Fibroblast of mammary gland (primary cell): ENCODE measurements at regions not wholly inside any gene's neighbourhood (a gene's known extent, or its start where the extent isn't known, plus 50 kb on each side); places are given as distances from the start of the nearest gene placed in this dataset.

ENCODE experiments used
- DNase-seq: peaks from one replicate; pipeline ENCODE4 v3.0.0-alpha.2; 2010; ENCODE audit warnings: low read depth
- H3K4me3 ChIP-seq: 2 replicates; pipeline ENCODE4 v1.5.1; 2011; ENCODE audit warnings: low read depth, mild to moderate bottlenecking, low read length, moderate library complexity; ENCODE audit not compliant: control insufficient read depth
- CTCF ChIP-seq: conservative IDR thresholded peaks from 2 replicates; pipeline ENCODE4 v1.5.1; 2011; ENCODE audit warnings: low read depth, low read length, inconsistent platforms; ENCODE audit not compliant: control insufficient read depth, insufficient read depth

GRCh38 chr12:94879542-94879941 lies 124.0 kb downstream of the NDUFA12 start:
- H3K4me3 ChIP-seq, result no peak overlapping the region

GRCh38 chr12:94875525-94875924 lies 128.0 kb downstream of the NDUFA12 start:
- DNase-seq, result peak; percentile 19
- peak; percentile 22 for TF ChIP-seq CTCF
- H3K4me3 ChIP-seq, result no peak overlapping the region

More at GRCh38 chr12:94879542-94879941, 124.0 kb downstream of the NDUFA12 start:
- no peak for TF ChIP-seq CTCF
- DNase-seq, result peak; percentile 12

GRCh38 chr12:94874518-94875302 lies 128.8 kb downstream of the NDUFA12 start:
- no peak overlapping the region for H3K4me3 ChIP-seq

GRCh38 chr12:94873734-94874517 lies 129.6 kb downstream of the NDUFA12 start:
- no peak overlapping the region for H3K4me3 ChIP-seq
- no peak for DNase-seq
- no peak for TF ChIP-seq CTCF

More at GRCh38 chr12:94874518-94875302, 128.8 kb downstream of the NDUFA12 start:
- no peak for DNase-seq
- no peak for TF ChIP-seq CTCF

GRCh38 chr12:94872971-94873733 lies 130.3 kb downstream of the NDUFA12 start:
- DNase-seq, result no peak
- no peak for TF ChIP-seq CTCF
- H3K4me3 ChIP-seq, result no peak overlapping the region

- DNase-seq, result no peak
- no peak overlapping the region for H3K4me3 ChIP-seq
- TF ChIP-seq CTCF, result no peak
Measured at GRCh38 chr12:94872671-94872970, 130.9 kb downstream of the NDUFA12 start.
